Keratinocyte (primary cell): ENCODE measurements at regions not wholly inside any gene's neighbourhood (a gene's known extent, or its start where the extent isn't known, plus 50 kb on each side); places are given as distances from the start of the nearest gene placed in this dataset.

ENCODE experiments used
- CTCF ChIP-seq, 3 experiments: IDR thresholded peaks in 1 of 3; conservative IDR thresholded peaks in 1 of 3; optimal IDR thresholded peaks in 1 of 3; 2 replicates in 2 of 3; 3 replicates in 1 of 3; pipeline versions ENCODE3 to v1.5.1; 2011; ENCODE audit warnings: low read length in 3 of 3, mild to moderate bottlenecking in 3 of 3, moderate library complexity in 2 of 3, control low read depth in 1 of 3, inconsistent platforms in 1 of 3; ENCODE audit not compliant: insufficient read depth in 2 of 3; ENCODE audit errors: extremely low read depth in 1 of 3
- EZH2 ChIP-seq: IDR thresholded peaks from one replicate; pipeline ENCODE4 v1.6.1; 2012; ENCODE audit warnings: inconsistent platforms, mild to moderate bottlenecking, low read length, moderate library complexity

DNA sequence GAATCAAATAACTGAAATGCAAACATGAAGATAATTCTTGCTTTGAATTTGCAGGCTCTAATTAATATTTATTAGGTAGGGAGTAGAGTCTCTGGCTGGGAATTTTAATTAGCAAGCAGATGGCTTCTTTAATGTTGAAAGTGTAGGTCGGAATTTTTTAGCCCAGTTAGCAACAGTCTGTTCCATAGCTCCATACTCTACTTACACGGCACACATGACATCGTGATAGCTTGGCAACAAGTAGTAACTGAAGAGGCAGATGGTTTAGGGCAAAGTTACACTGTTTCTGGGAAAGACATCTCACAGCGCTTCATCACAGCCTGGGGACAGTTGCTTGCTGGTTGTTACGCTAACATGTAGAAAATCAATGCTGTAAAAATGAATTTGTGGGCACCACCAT, 710.7 kb downstream of the GALC start:
- no peak for TF ChIP-seq CTCF (optimal IDR thresholded peaks at IDR 0.05 in 1 of 3, IDR thresholded peaks at IDR 0.05 in 1 of 3, conservative IDR thresholded peaks at IDR 0.05 in 1 of 3; ENCODE audit: extremely low read depth in 1 of 3, insufficient read depth in 2 of 3, low read length in 3 of 3)
- TF ChIP-seq EZH2 = no peak
